ENCODE measurements at regions not wholly inside any gene's neighbourhood (a gene's known extent, or its start where the extent isn't known, plus 50 kb on each side); places are given as distances from the start of the nearest gene placed in this dataset.

- TF ChIP-seq E2F4 (IDR thresholded peaks at IDR 0.05; ENCODE audit: low read depth, low read length) (no peak), SRF (IDR thresholded peaks at IDR 0.05; ENCODE audit: low read depth in 2 of 2, low read length in 2 of 2) (no peak), CTCF (IDR thresholded peaks at IDR 0.05 in 2 of 3, conservative IDR thresholded peaks at IDR 0.05 in 1 of 3; ENCODE audit: control insufficient read depth in 2 of 3, extremely low read depth in 1 of 3, insufficient read depth in 1 of 3, low read depth in 3 of 3, low read length in 3 of 3) (no peak), E2F8 (IDR thresholded peaks at IDR 0.05; ENCODE audit: low read depth, partially characterized antibody) (no peak), POLR2A (IDR thresholded peaks at IDR 0.05; ENCODE audit: low read depth, low read length) (no peak)
Measured at GRCh38 chr2:51420511-51420910, 388.6 kb upstream of the NRXN1 start.
